Rectal smooth muscle tissue (tissue), 1 donor: ENCODE measurements at regions not wholly inside any gene's neighbourhood (a gene's known extent, or its start where the extent isn't known, plus 50 kb on each side); places are given as distances from the start of the nearest gene placed in this dataset.

ENCODE experiments used
- H3K27ac ChIP-seq: one replicate; pipeline ENCODE4 v1.7.0; 2013; ENCODE audit warnings: low read depth, low read length, inconsistent platforms
- H3K27me3 ChIP-seq: one replicate; pipeline ENCODE4 v1.7.0; 2013; ENCODE audit warnings: low read length; ENCODE audit not compliant: control insufficient read depth, insufficient read depth
- H3K36me3 ChIP-seq: one replicate; pipeline ENCODE4 v1.7.0; 2013; ENCODE audit warnings: low read length; ENCODE audit not compliant: control insufficient read depth, insufficient read depth
- H3K4me1 ChIP-seq: one replicate; pipeline ENCODE4 v1.7.0; 2013; ENCODE audit warnings: low read length; ENCODE audit not compliant: control insufficient read depth, insufficient read depth
- H3K4me3 ChIP-seq: one replicate; pipeline ENCODE4 v1.7.0; 2013; ENCODE audit warnings: low read length
- H3K9ac ChIP-seq: one replicate; pipeline ENCODE4 v1.7.0; 2013; ENCODE audit warnings: low read length

GRCh38 chr21:27513825-27514224 lies 546.9 kb upstream of the ADAMTS5 start:
- Histone ChIP-seq H3K9ac (no peak overlapping the region), H3K4me3 (no peak overlapping the region), H3K27ac (no peak overlapping the region), H3K36me3 (no peaks in the 10 kb centered on the region), H3K27me3 (no peaks in the 10 kb centered on the region), H3K4me1 (no peaks in the 10 kb centered on the region)

GRCh38 chr21:27513016-27513415 lies 546.1 kb upstream of the ADAMTS5 start:
- Histone ChIP-seq H3K9ac (no peak overlapping the region), H3K4me3 (no peak overlapping the region), H3K36me3 (no peaks in the 10 kb centered on the region), H3K27me3 (no peaks in the 10 kb centered on the region), H3K4me1 (no peaks in the 10 kb centered on the region), H3K27ac (no peak overlapping the region)

- H3K36me3 ChIP-seq = no peaks in the 10 kb centered on the region
- no peak overlapping the region for H3K4me3 ChIP-seq
- no peaks in the 10 kb centered on the region for H3K27me3 ChIP-seq
- no peak overlapping the region for H3K9ac ChIP-seq
- H3K27ac ChIP-seq = no peak overlapping the region
- no peaks in the 10 kb centered on the region for H3K4me1 ChIP-seq
Observed at GRCh38 chr21:27511233-27511632, 544.3 kb upstream of the ADAMTS5 start.

GRCh38 chr21:27507695-27508094 lies 540.8 kb upstream of the ADAMTS5 start:
- Histone ChIP-seq H3K9ac (no peak overlapping the region), H3K4me3 (no peak overlapping the region), H3K4me1 (no peaks in the 10 kb centered on the region), H3K36me3 (no peaks in the 10 kb centered on the region), H3K27me3 (no peaks in the 10 kb centered on the region), H3K27ac (no peak overlapping the region)

DNA sequence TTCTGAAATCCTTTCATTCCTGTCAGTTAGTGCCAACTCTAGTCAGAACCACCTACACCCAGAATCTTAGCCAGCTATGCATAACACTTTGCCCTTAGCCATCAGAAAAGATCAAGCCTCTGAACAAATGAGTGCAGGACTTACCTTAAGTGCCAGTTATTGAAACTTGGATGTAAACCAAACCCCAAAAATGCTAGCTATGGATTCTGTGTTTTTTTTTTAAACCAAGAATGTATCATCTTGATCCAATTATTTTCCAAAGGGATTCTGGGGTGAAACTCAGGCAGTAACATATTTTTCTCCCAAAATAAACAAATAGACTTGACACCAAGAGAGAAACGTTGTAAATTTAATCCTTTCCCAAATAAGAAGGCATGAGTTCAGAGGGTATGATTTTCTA lies 538.6 kb upstream of the ADAMTS5 start:
- Histone ChIP-seq H3K4me3 (no peak overlapping the region), H3K27ac (no peak overlapping the region), H3K36me3 (no peaks in the 10 kb centered on the region), H3K4me1 (no peaks in the 10 kb centered on the region), H3K9ac (no peak overlapping the region), H3K27me3 (no peaks in the 10 kb centered on the region)

GRCh38 chr21:27502801-27503200 lies 535.9 kb upstream of the ADAMTS5 start:
- Histone ChIP-seq H3K4me1 (no peaks in the 10 kb centered on the region), H3K27ac (no peak overlapping the region), H3K36me3 (no peaks in the 10 kb centered on the region), H3K4me3 (no peak overlapping the region), H3K9ac (no peak overlapping the region), H3K27me3 (no peaks in the 10 kb centered on the region)

- no peaks in the 10 kb centered on the region for H3K4me1 ChIP-seq
- H3K27me3 ChIP-seq = no peaks in the 10 kb centered on the region
- no peak overlapping the region for H3K9ac ChIP-seq
- no peak overlapping the region for H3K27ac ChIP-seq
- no peak overlapping the region for H3K4me3 ChIP-seq
- H3K36me3 ChIP-seq = no peaks in the 10 kb centered on the region
Observed at GRCh38 chr21:27498025-27498424, 531.1 kb upstream of the ADAMTS5 start.

- Histone ChIP-seq H3K27me3 (no peaks in the 10 kb centered on the region), H3K27ac (no peak overlapping the region), H3K9ac (no peak overlapping the region), H3K4me3 (no peak overlapping the region), H3K4me1 (no peaks in the 10 kb centered on the region), H3K36me3 (no peaks in the 10 kb centered on the region)
Observed at GRCh38 chr21:27495836-27496235, 528.9 kb upstream of the ADAMTS5 start.

GRCh38 chr21:27493542-27493941 lies 526.7 kb upstream of the ADAMTS5 start:
- no peak overlapping the region for H3K4me3 ChIP-seq
- H3K9ac ChIP-seq = no peak overlapping the region
- H3K36me3 ChIP-seq = no peaks in the 10 kb centered on the region
- H3K27ac ChIP-seq = no peak overlapping the region
- no peaks in the 10 kb centered on the region for H3K27me3 ChIP-seq
- H3K4me1 ChIP-seq = no peaks in the 10 kb centered on the region

DNA sequence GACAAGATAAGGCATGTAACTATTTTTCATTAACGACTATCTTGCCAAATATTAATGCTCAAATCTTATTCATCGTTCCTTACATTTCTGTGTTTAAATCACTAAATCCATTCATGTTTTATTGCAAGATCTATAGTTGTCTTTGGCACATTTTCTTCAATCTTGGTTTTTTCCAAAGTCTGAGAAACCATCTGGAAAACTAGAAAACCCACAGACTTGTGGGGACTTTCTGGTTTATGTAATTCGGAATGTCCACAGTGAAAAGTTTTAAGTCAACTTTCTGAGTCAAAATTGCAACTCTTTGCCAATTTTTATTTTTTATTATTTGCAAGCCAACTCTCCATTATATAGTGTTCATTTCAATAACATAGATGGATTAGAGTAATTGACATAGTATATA lies 520.8 kb upstream of the ADAMTS5 start:
- no peak overlapping the region for H3K9ac ChIP-seq
- no peaks in the 10 kb centered on the region for H3K36me3 ChIP-seq
- no peaks in the 10 kb centered on the region for H3K27me3 ChIP-seq
- H3K27ac ChIP-seq = no peak overlapping the region
- H3K4me3 ChIP-seq = no peak overlapping the region
- no peaks in the 10 kb centered on the region for H3K4me1 ChIP-seq

DNA sequence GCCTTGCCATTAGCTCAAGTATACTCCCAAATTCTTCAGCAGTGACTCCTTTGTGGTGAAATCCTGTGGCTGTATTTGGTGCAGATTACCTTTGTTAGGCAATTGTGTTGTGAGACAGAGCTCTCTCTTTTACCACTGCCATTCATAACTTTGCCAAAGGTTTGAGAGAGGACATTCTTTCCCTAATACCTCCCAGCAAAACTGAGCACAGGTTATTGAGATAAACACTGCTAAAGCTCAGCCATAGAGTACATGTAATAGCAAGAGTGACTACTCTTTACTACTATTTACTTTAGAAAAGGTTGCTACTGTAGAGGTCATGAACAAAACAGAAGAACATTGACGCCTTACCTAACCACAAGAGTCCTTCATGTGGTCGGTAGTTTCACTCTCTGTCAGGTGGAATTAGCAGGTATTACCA lies 514.0 kb upstream of the ADAMTS5 start:
- Histone ChIP-seq H3K4me1 (no peaks in the 10 kb centered on the region), H3K36me3 (no peaks in the 10 kb centered on the region), H3K27ac (no peak overlapping the region), H3K9ac (no peak overlapping the region), H3K27me3 (no peaks in the 10 kb centered on the region), H3K4me3 (no peak overlapping the region)

- Histone ChIP-seq H3K4me1 (no peaks in the 10 kb centered on the region), H3K4me3 (no peak overlapping the region), H3K36me3 (no peaks in the 10 kb centered on the region), H3K27me3 (no peaks in the 10 kb centered on the region), H3K27ac (no peak overlapping the region), H3K9ac (no peak overlapping the region)
Observed at GRCh38 chr21:27477296-27477695, 510.4 kb upstream of the ADAMTS5 start.

DNA sequence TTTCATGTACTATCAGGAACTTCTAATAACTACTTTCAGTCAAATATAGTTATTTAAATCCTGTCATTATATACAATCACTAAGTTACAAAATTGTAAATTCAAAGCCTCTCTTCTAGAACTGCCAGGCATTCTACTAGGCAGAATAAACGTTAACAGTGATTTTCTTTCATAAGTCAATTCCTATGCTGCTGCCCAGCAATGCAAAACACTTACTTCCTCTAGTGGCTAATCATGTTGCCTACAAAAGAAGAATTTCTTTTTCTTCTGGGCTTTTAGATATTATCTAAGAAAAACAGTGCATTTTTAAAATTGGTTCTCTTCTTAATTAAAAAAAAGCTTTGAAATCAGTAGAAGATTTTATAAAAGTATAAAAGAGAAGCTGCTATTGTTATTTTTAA lies 509.8 kb upstream of the ADAMTS5 start:
- Histone ChIP-seq H3K4me3 (no peak overlapping the region), H3K9ac (no peak overlapping the region), H3K27me3 (no peaks in the 10 kb centered on the region), H3K4me1 (no peaks in the 10 kb centered on the region), H3K36me3 (no peaks in the 10 kb centered on the region), H3K27ac (no peak overlapping the region)
